Bronchial epithelial cell (primary cell): ENCODE measurements at regions not wholly inside any gene's neighbourhood (a gene's known extent, or its start where the extent isn't known, plus 50 kb on each side); places are given as distances from the start of the nearest gene placed in this dataset.
"Not testable (repeated sequence)": the region's sequence is repeated elsewhere in the genome, so short reads cannot be mapped to it uniquely, and the experiment has no call there.

ENCODE experiments used
- DNase-seq: peaks from one replicate; pipeline ENCODE4 v3.0.0-alpha.2; 2010; ENCODE audit warnings: low read depth
- FAIRE-seq: peaks from 2 replicates; lab custom pipeline; 2011; peaks lifted over from hg19 to GRCh38; lab: Jason Lieb, UNC
- H3K27me3 ChIP-seq: 2 replicates; pipeline ENCODE4 v1.5.1; 2011; ENCODE audit warnings: low read length; ENCODE audit not compliant: control insufficient read depth, insufficient read depth
- H3K36me3 ChIP-seq: 2 replicates; pipeline ENCODE4 v1.5.1; 2011; ENCODE audit warnings: low read length; ENCODE audit not compliant: control insufficient read depth, insufficient read depth
- H3K4me3 ChIP-seq: 2 replicates; pipeline ENCODE4 v1.5.1; 2011; ENCODE audit warnings: mild to moderate bottlenecking, low read depth, low read length, control low read depth
- CTCF ChIP-seq: IDR thresholded peaks from 2 replicates; pipeline ENCODE4 v1.5.1; 2011; ENCODE audit warnings: mild to moderate bottlenecking, moderate library complexity, low read length, control low read depth, inconsistent platforms; ENCODE audit not compliant: insufficient read depth, severe bottlenecking

GRCh38 chr4:22631167-22631566 is 61.6 kb upstream of the GBA3 start:
- not testable (repeated sequence) for FAIRE-seq, H3K36me3 ChIP-seq, H3K4me3 ChIP-seq, H3K27me3 ChIP-seq, DNase-seq

DNA sequence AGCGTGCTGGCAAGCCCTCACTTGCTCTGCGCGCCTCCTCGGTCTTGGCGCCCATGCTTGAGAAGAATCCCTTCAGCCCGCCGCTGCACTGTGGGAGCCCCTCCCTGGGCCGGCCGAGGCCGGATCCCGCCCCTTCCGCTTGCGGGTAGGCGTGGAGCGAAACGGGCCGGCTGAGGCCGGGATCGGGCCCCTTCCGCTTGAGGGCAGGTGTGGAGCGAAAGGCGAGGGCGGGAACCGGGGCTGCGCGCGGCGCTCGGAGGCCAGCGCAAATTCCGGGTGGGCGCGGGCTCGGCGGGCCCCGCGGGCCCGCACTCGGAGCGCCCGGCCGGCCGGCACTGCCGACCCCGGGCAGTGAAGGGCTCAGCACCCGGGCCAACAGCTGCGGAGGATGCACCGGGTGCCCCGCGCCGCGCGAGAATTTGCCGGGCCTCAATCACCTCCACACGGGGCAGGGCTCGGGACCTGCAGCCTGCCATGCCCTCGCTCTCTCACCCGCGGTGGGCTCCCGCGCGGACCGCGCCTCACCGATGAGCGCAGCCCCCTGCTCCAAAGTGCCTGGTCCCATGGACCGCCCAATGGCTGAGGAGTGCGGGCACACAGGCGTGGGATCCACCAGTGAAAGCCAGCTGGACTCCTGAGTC is 58.1 kb upstream of the GBA3 start:
- TF ChIP-seq CTCF = no peak
- no peaks in the 10 kb centered on the region for H3K27me3 ChIP-seq
- FAIRE-seq (no peak), DNase-seq (peak; percentile 9)
- H3K36me3 ChIP-seq = no peaks in the 10 kb centered on the region
- no peak overlapping the region for H3K4me3 ChIP-seq

- not testable (repeated sequence) for H3K36me3 ChIP-seq, H3K4me3 ChIP-seq, FAIRE-seq
Measured at GRCh38 chr4:22635182-22635549, 57.6 kb upstream of the GBA3 start.

DNA sequence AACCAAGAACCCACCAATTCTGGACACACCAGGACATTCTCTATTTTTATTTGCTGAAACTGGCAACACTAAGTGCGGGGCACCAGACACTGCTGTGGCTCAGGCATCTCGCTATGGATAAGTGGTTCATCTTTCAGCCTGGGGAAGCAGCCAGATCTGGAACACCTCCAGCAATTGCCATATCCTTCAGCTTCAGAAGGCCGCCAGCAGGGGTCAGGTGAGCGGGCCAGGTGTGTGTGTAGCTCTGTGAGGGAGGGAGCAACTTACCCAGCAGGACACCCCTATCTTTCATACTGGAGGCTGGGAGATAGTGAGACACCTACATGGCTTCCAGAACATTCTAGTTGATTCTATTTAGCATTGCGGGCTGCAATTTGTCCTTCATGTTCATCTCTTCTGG is 57.0 kb upstream of the GBA3 start:
- TF ChIP-seq CTCF = no peak
- H3K4me3 ChIP-seq = no peak overlapping the region
- DNase-seq (no peak), FAIRE-seq (no peak)
- no peaks in the 10 kb centered on the region for H3K27me3 ChIP-seq
- no peaks in the 10 kb centered on the region for H3K36me3 ChIP-seq

More at GRCh38 chr4:22635182-22635549, 57.6 kb upstream of the GBA3 start:
- DNase-seq, H3K27me3 ChIP-seq: not testable (repeated sequence)

DNA sequence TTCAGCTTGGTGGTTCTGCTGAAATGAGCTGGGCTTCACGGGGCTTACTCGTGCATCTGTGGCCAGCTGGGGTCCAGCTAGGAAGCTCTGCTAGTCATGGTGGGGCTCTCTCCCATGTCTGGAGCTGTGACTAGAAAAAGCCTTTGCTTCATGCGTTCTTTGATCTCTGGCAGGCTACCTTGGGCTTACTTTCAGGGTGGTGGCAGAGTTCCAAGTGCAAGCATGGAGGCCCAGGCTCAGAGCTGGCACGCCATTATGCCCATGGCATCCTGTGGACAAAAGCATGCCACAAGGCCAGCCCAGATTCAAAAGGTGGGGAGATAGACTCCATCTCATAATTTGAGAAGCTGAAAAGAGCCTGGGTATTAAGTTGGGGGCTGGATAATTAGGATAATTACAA is 55.4 kb upstream of the GBA3 start:
- Histone ChIP-seq H3K27me3 (no peaks in the 10 kb centered on the region), H3K4me3 (no peak overlapping the region), H3K36me3 (no peaks in the 10 kb centered on the region)
- FAIRE-seq (peak; percentile 86), DNase-seq (no peak)
- no peak for TF ChIP-seq CTCF
